Fibroblast of lung (primary cell): ENCODE measurements at regions not wholly inside any gene's neighbourhood (a gene's known extent, or its start where the extent isn't known, plus 50 kb on each side); places are given as distances from the start of the nearest gene placed in this dataset.
"Not testable (repeated sequence)": the region's sequence is repeated elsewhere in the genome, so short reads cannot be mapped to it uniquely, and the experiment has no call there.

Experiments
- DNase-seq, 2 donors: peaks; one replicate each; pipeline versions ENCODE4 v3.0.0 to v3.0.0-alpha.2; 2010; ENCODE audit warnings: low read depth in 2 of 2
- H2AFZ ChIP-seq: 2 replicates; pipeline ENCODE4 v1.5.1; 2012; ENCODE audit warnings: low read length, control low read depth, inconsistent platforms
- H3K27ac ChIP-seq: 2 replicates; pipeline ENCODE4 v1.5.1; 2011; ENCODE audit warnings: low read length, control low read depth; ENCODE audit not compliant: insufficient read depth
- H3K27me3 ChIP-seq: 2 replicates; pipeline ENCODE4 v1.5.1; 2011; ENCODE audit warnings: mild to moderate bottlenecking, low read length; ENCODE audit not compliant: control insufficient read depth, insufficient read depth
- H3K36me3 ChIP-seq: 2 replicates; pipeline ENCODE4 v1.5.1; 2011; ENCODE audit warnings: low read length; ENCODE audit not compliant: control insufficient read depth, insufficient read depth
- H3K4me1 ChIP-seq: 2 replicates; pipeline ENCODE4 v1.5.1; 2011; ENCODE audit warnings: low read length; ENCODE audit not compliant: control insufficient read depth, insufficient read depth; ENCODE audit errors: extremely low read depth
- H3K4me2 ChIP-seq: 2 replicates; pipeline ENCODE4 v1.5.1; 2011; ENCODE audit warnings: low read length, control low read depth; ENCODE audit not compliant: insufficient read depth; ENCODE audit errors: extremely low read depth
- H3K4me3 ChIP-seq, 4 experiments: fragments of 200-600 bp in 1 of 4; sonication (generic) in 1 of 4; replicated peaks in 1 of 4; 2 replicates each; pipeline ENCODE4 v1.5.1; 2011 to 2016; ENCODE audit warnings: low read length in 4 of 4, low read depth in 3 of 4, mild to moderate bottlenecking in 3 of 4, control low read depth in 2 of 4, inconsistent platforms in 1 of 4, mixed read lengths in 1 of 4; ENCODE audit not compliant: insufficient read depth in 1 of 4; ENCODE audit errors: control extremely low read depth in 1 of 4
- H3K79me2 ChIP-seq: 2 replicates; pipeline ENCODE4 v1.5.1; 2012; ENCODE audit warnings: mild to moderate bottlenecking, low read length, inconsistent platforms; ENCODE audit not compliant: control insufficient read depth, insufficient read depth
- H3K9ac ChIP-seq: 2 replicates; pipeline ENCODE4 v1.5.1; 2011; ENCODE audit warnings: mild to moderate bottlenecking, low read length, control low read depth; ENCODE audit not compliant: insufficient read depth
- H3K9me3 ChIP-seq: 2 replicates; pipeline ENCODE4 v1.5.1; 2012; ENCODE audit warnings: low read depth, low read length; ENCODE audit not compliant: control insufficient read depth, insufficient read depth
- H4K20me1 ChIP-seq: 2 replicates; pipeline ENCODE4 v1.5.1; 2011; ENCODE audit warnings: low read length; ENCODE audit not compliant: control insufficient read depth, insufficient read depth; ENCODE audit errors: extremely low read depth
- CTCF ChIP-seq, 2 donors: IDR thresholded peaks in 1 of 2; conservative IDR thresholded peaks in 1 of 2; 1 replicate in 1 of 2; 2 replicates in 1 of 2; pipeline ENCODE4 v1.5.1; 2011 to 2012; ENCODE audit warnings: low read length in 2 of 2, control low read depth in 1 of 2, inconsistent platforms in 1 of 2, low read depth in 1 of 2, mild to moderate bottlenecking in 1 of 2
- EZH2 ChIP-seq: IDR thresholded peaks from 2 replicates; pipeline ENCODE4 v1.5.1; 2012; ENCODE audit warnings: low read length, control low read depth, mild to moderate bottlenecking; ENCODE audit errors: missing control alignments

DNA sequence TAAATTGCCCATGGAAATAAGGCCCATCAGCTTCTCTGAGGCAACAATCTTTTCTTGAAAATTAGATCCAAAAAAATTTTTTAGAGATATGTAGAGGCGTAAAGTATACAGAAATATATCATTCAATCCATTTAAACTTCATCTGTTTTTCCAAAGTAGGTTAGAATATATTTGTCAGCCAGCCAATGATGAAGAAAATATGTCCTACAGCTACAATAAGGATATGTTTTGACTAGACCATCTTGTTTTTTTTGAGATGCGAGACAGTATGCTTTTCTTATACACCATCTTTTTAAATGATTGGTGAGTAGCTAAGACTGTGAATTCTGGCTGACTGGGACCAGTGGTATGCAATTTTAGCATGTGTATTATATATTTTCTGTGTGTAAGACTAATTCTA is 630.4 kb upstream of the CNTN5 start:
- no peaks in the 10 kb centered on the region for H3K79me2 ChIP-seq
- H3K4me2 ChIP-seq = no peak overlapping the region
- no peaks in the 10 kb centered on the region for H3K27me3 ChIP-seq
- H3K36me3 ChIP-seq = no peaks in the 10 kb centered on the region
- H3K4me3 ChIP-seq = no peak overlapping the region
- H3K4me1 ChIP-seq = no peaks in the 10 kb centered on the region
- no peaks in the 10 kb centered on the region for H4K20me1 ChIP-seq
- no peaks in the 10 kb centered on the region for H3K9me3 ChIP-seq
- no peak overlapping the region for H2AFZ ChIP-seq
- TF ChIP-seq CTCF (conservative IDR thresholded peaks at IDR 0.05 in 1 of 2, IDR thresholded peaks at IDR 0.05 in 1 of 2; ENCODE audit: low read depth in 1 of 2, low read length in 2 of 2) = no peak
- no peak for DNase-seq
- H3K27ac ChIP-seq = no peak overlapping the region
- H3K9ac ChIP-seq = no peak overlapping the region

DNA sequence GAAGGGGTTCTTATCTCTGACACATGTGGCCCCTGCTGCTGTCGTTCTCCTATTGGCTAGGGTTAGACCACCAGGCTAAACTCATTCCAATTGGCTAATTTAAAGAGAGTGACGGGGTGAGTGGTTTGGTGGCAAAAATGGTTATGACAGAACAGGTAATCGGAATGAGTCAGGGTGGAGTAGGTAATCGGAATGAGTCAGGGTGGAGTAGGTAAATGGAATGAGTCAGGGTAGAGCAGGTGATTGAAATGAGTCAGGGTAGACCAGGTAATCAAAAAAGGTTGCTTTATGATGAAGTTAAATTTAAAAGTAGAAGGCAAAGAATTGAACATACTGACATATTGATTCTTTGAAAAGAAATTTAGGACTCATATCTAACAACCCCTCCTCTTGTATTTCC is 626.2 kb upstream of the CNTN5 start:
- H3K4me1 ChIP-seq, H3K27ac ChIP-seq, H4K20me1 ChIP-seq, H3K79me2 ChIP-seq, H3K27me3 ChIP-seq, DNase-seq, H3K4me3 ChIP-seq, H2AFZ ChIP-seq, H3K9ac ChIP-seq, H3K36me3 ChIP-seq, H3K4me2 ChIP-seq, H3K9me3 ChIP-seq: not testable (repeated sequence)

DNA sequence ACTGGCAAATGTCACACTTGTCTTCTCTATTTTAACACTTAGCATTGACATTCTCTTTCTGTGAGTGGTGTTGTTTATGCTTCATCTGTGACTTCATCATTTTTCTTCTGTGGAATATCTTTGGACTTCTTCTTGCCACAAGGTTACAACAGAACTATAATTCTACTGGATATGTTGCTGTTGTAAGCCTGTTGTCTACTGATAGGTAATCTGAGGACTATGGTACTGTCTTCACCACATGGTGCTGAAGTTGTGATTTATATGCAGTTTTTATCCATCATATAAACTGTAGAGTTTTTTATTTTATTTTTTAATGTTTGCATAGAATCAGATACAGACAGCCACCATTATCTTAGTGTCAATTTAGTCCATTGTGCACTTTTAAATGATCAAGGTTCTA is 622.2 kb upstream of the CNTN5 start:
- no peaks in the 10 kb centered on the region for H3K27me3 ChIP-seq
- no peak for DNase-seq
- TF ChIP-seq CTCF (conservative IDR thresholded peaks at IDR 0.05 in 1 of 2, IDR thresholded peaks at IDR 0.05 in 1 of 2; ENCODE audit: low read depth in 1 of 2, low read length in 2 of 2) (no peak), EZH2 (no peak)
- no peak overlapping the region for H3K4me2 ChIP-seq
- H3K9ac ChIP-seq = no peak overlapping the region
- H4K20me1 ChIP-seq = no peaks in the 10 kb centered on the region
- H3K9me3 ChIP-seq = no peaks in the 10 kb centered on the region
- no peak overlapping the region for H3K4me3 ChIP-seq
- H2AFZ ChIP-seq = no peak overlapping the region
- no peak overlapping the region for H3K27ac ChIP-seq
- no peaks in the 10 kb centered on the region for H3K79me2 ChIP-seq
- no peaks in the 10 kb centered on the region for H3K36me3 ChIP-seq
- no peaks in the 10 kb centered on the region for H3K4me1 ChIP-seq

GRCh38 chr11:98409069-98409468 is 611.7 kb upstream of the CNTN5 start:
- H3K4me3 ChIP-seq = no peak overlapping the region
- H2AFZ ChIP-seq = no peak overlapping the region
- no peaks in the 10 kb centered on the region for H3K36me3 ChIP-seq
- H4K20me1 ChIP-seq = no peaks in the 10 kb centered on the region
- no peaks in the 10 kb centered on the region for H3K79me2 ChIP-seq
- no peaks in the 10 kb centered on the region for H3K4me1 ChIP-seq
- TF ChIP-seq CTCF (conservative IDR thresholded peaks at IDR 0.05 in 1 of 2, IDR thresholded peaks at IDR 0.05 in 1 of 2; ENCODE audit: low read depth in 1 of 2, low read length in 2 of 2) = no peak
- no peak for TF ChIP-seq EZH2
- H3K9me3 ChIP-seq = no peaks in the 10 kb centered on the region
- no peak overlapping the region for H3K4me2 ChIP-seq
- H3K27me3 ChIP-seq = no peaks in the 10 kb centered on the region
- DNase-seq = no peak
- no peak overlapping the region for H3K9ac ChIP-seq
- H3K27ac ChIP-seq = no peak overlapping the region
